HCT116 (cell line): ENCODE measurements at regions not wholly inside any gene's neighbourhood (a gene's known extent, or its start where the extent isn't known, plus 50 kb on each side); places are given as distances from the start of the nearest gene placed in this dataset.

Experiments
- ATAC-seq: fragments of 200-7000 bp; cut with Tn5 transposase; 2 replicates; pipeline ENCODE4 v1.9.1; 2020; ENCODE audit warnings: mild to moderate bottlenecking, moderate library complexity
- BruUV-seq: library from RNA; stranded (reverse); fragments of 400-500 nt; replicated peaks from 2 replicates; lab custom pipeline; 2021; lab: Mats Ljungman, UMichigan
- CTCF ChIA-PET: fragments of 300-600 bp; sonication (Branson Sonifier 250); formaldehyde crosslinking; loops from one replicate; lab custom pipeline; 2021; ENCODE audit warnings: antibody characterized with exemption; lab: Charles Lee
- POLR2A ChIA-PET: fragments of 300-600, 350-600 bp; sonication (Branson Sonifier 250); formaldehyde crosslinking; loops from one replicate; lab custom pipeline; 2021; ENCODE audit warnings: antibody characterized with exemption; lab: Charles Lee
- RAD21 ChIA-PET, 2 experiments: fragments of 300-600 bp; sonication (Branson Sonifier 250); formaldehyde crosslinking; loops; one replicate each; lab custom pipeline; 2023; ENCODE audit warnings: low total read pairs in 2 of 2; ENCODE audit not compliant: uncharacterized antibody in 2 of 2, unreplicated experiment in 2 of 2, low non-redundant PET in 1 of 2; lab: Charles Lee
- DNase-seq: peaks from one replicate; pipeline ENCODE4 v3.0.0-alpha.2; 2010; ENCODE audit warnings: low read depth, low spot score
- H2AFZ ChIP-seq: fragments of 200-600 bp; shearing (Covaris generic), sonication (generic); 2 replicates; pipeline ENCODE4 v1.6.1; 2017; ENCODE audit warnings: low read depth, mixed run types, mixed read lengths, antibody characterized with exemption, low read length; ENCODE audit not compliant: poor library complexity, severe bottlenecking
- H3K27ac ChIP-seq: 2 replicates; pipeline ENCODE4 v1.5.1; 2012; ENCODE audit warnings: low read depth, low read length
- H3K27me3 ChIP-seq: fragments of 200-600 bp; sonication (generic); 2 replicates; pipeline ENCODE4 v1.6.1; 2016; ENCODE audit warnings: mixed run types, low read length, mixed read lengths; ENCODE audit not compliant: insufficient read depth
- H3K36me3 ChIP-seq, 2 experiments: fragments of 200-500 bp in 1 of 2; fragments of 200-600 bp in 1 of 2; sonication (Bioruptor generic) in 1 of 2; sonication (generic) in 1 of 2; 2 replicates each; pipeline versions ENCODE4 v1.5.1 to v1.6.1; 2014 to 2016; ENCODE audit warnings: low read length in 2 of 2, inconsistent platforms in 1 of 2, mixed read lengths in 1 of 2, mixed run types in 1 of 2; ENCODE audit not compliant: insufficient read depth in 2 of 2, control insufficient read depth in 1 of 2
- H3K4me1 ChIP-seq, 2 experiments: fragments of 200-600 bp in 1 of 2; sonication (generic) in 1 of 2; 2 replicates each; pipeline versions ENCODE4 v1.5.1 to v1.6.1; 2012 to 2017; ENCODE audit warnings: low read length in 2 of 2, inconsistent platforms in 1 of 2, mild to moderate bottlenecking in 1 of 2, mixed read lengths in 1 of 2, mixed run types in 1 of 2, moderate library complexity in 1 of 2; ENCODE audit not compliant: insufficient read depth in 2 of 2, control insufficient read depth in 1 of 2
- H3K4me2 ChIP-seq: fragments of 200-600 bp; sonication (generic); 2 replicates; pipeline ENCODE4 v1.6.1; 2017; ENCODE audit warnings: mixed run types, low read length, mixed read lengths
- H3K4me3 ChIP-seq, 2 experiments: fragments of 200-600 bp in 1 of 2; sonication (generic) in 1 of 2; replicated peaks in 1 of 2; 2 replicates each; pipeline ENCODE4 v1.5.1; 2011 to 2016; ENCODE audit warnings: low read length in 2 of 2, control low read depth in 1 of 2, low read depth in 1 of 2, mild to moderate bottlenecking in 1 of 2, mixed read lengths in 1 of 2, mixed run types in 1 of 2
- H3K79me2 ChIP-seq: fragments of 200-600 bp; sonication (generic); 2 replicates; pipeline ENCODE4 v1.6.1; 2017; ENCODE audit warnings: mild to moderate bottlenecking, mixed run types, low read length, moderate library complexity, mixed read lengths; ENCODE audit not compliant: insufficient read depth
- H3K9ac ChIP-seq: fragments of 200-600 bp; sonication (generic); 2 replicates; pipeline ENCODE4 v1.6.1; 2016; ENCODE audit warnings: low read length, mixed read lengths
- H3K9me2 ChIP-seq: fragments of 200-600 bp; sonication (generic), shearing (Covaris generic); 2 replicates; pipeline ENCODE4 v1.6.1; 2017; ENCODE audit warnings: mixed run types, mild to moderate bottlenecking, moderate library complexity; ENCODE audit not compliant: insufficient read depth
- H3K9me3 ChIP-seq, 2 experiments: fragments of 200-500 bp in 1 of 2; fragments of 200-600 bp in 1 of 2; sonication (Bioruptor generic) in 1 of 2; sonication (generic) in 1 of 2; 2 replicates each; pipeline ENCODE4 v1.6.1; 2014 to 2017; ENCODE audit warnings: low read length in 2 of 2, mixed read lengths in 2 of 2, inconsistent platforms in 1 of 2, low read depth in 1 of 2, mild to moderate bottlenecking in 1 of 2, mixed run types in 1 of 2, moderate library complexity in 1 of 2; ENCODE audit not compliant: control insufficient read depth in 1 of 2, insufficient read depth in 1 of 2
- H4K20me1 ChIP-seq: fragments of 200-600 bp; sonication (generic), shearing (Covaris generic); 2 replicates; pipeline ENCODE4 v1.6.1; 2017; ENCODE audit warnings: mixed run types, mild to moderate bottlenecking, moderate library complexity; ENCODE audit not compliant: insufficient read depth
- CEBPB ChIP-seq: IDR thresholded peaks from 2 replicates; pipeline ENCODE4 v1.6.1; 2012; ENCODE audit warnings: low read depth
- EGR1 ChIP-seq: IDR thresholded peaks from 2 replicates; pipeline ENCODE4 v1.6.1; 2012; ENCODE audit warnings: low read depth
- EZH2 ChIP-seq: fragments of 200-600 bp; sonication (generic); IDR thresholded peaks from 2 replicates; pipeline ENCODE4 v1.6.1; 2017; ENCODE audit warnings: antibody characterized with exemption, mixed run types
- EZH2phosphoT487 ChIP-seq: fragments of 200-600 bp; IDR thresholded peaks from 2 replicates; pipeline ENCODE4 v1.6.1; 2018; ENCODE audit warnings: antibody characterized with exemption, borderline replicate concordance
- FOSL1 ChIP-seq: IDR thresholded peaks from 2 replicates; pipeline ENCODE4 v1.6.1; 2012; ENCODE audit warnings: low read depth
- MAX ChIP-seq: IDR thresholded peaks from 2 replicates; pipeline ENCODE4 v1.6.1; 2012
- POLR2AphosphoS5 ChIP-seq: IDR thresholded peaks from 2 replicates; pipeline ENCODE4 v1.6.1; 2011; ENCODE audit warnings: mild to moderate bottlenecking, low read depth, low read length, moderate library complexity
- RAD21 ChIP-seq: IDR thresholded peaks from 2 replicates; pipeline ENCODE4 v1.6.1; 2012; ENCODE audit warnings: low read depth, mild to moderate bottlenecking
- SIN3A ChIP-seq: IDR thresholded peaks from 2 replicates; pipeline ENCODE4 v1.6.1; 2012; ENCODE audit warnings: low read depth
- SRF ChIP-seq: IDR thresholded peaks from 2 replicates; pipeline ENCODE4 v1.6.1; 2012; ENCODE audit warnings: low read depth
- YY1 ChIP-seq: IDR thresholded peaks from 2 replicates; pipeline ENCODE4 v1.6.1; 2011; ENCODE audit warnings: low read length, low read depth, moderate library complexity, mild to moderate bottlenecking; ENCODE audit not compliant: insufficient replicate concordance; ENCODE audit errors: extremely low read depth
- ZFX ChIP-seq: fragments of 450-650 bp; IDR thresholded peaks from 2 replicates; pipeline ENCODE4 v1.6.1; 2017
- intact Hi-C: fragments of 100-400 bp; cut with micrococcal nuclease; formaldehyde crosslinking; loops from 2 replicates; pipeline ENCODE4 v1.10.0; 2022
- TF ChIP-seq, protein P1 (sequence below), 3 experiments: fragments of 200-600 bp in 1 of 3; sonication (generic) in 1 of 3; IDR thresholded peaks in 2 of 3; conservative IDR thresholded peaks in 1 of 3; 2 replicates each; pipeline ENCODE4 v1.5.1; 2012 to 2017; ENCODE audit warnings: low read depth in 2 of 3, low read length in 2 of 3, antibody characterized with exemption in 1 of 3, borderline replicate concordance in 1 of 3, control low read depth in 1 of 3, mild to moderate bottlenecking in 1 of 3, mixed read lengths in 1 of 3, mixed run types in 1 of 3, moderate library complexity in 1 of 3; ENCODE audit not compliant: insufficient read depth in 1 of 3

DNA sequence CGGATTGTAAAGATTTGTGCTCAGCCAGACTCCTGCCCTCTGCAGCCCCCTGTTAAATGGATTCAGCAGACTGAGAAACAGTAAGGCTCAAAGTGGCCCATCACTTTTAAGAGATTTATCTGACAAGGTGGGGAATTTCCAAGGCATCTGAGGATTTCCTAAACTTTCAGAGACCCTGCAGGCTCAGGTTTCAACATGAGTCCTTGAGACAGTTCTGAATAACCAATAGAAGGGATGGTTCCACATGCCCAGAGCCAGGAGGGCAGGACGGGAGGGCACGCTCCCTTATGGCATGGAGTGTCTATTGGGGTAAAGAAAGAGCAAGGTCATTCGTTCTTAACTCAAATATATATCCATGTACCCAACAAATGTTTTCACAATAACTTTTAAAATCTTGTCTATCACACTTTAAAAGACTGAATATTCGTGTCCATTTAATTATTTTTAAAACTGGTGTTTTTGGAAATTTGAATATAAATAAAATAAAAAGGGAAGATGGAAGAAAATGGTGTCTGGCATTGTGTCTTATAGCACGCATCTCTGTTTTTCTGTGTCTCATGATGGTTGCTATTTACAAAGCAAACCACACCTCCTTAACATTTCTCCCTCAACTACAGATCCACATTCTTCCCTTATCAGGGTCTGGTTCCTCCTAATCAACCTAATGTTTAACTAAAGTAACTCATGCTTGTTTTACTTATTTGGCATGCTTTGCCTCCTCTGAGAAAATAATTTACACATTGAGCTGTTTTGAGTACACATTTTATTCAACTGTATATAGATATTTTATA, 56.0 kb upstream of the DSG1 start:
- Histone ChIP-seq H3K4me3 (no peak overlapping the region), H4K20me1 (no peaks in the 10 kb centered on the region), H3K36me3 (no peaks in the 10 kb centered on the region), H3K79me2 (no peaks in the 10 kb centered on the region), H3K9me3 (no peaks in the 10 kb centered on the region), H3K9ac (no peak overlapping the region)
- no TSS peak for BruUV-seq
- CTCF ChIA-PET = no interaction called here
- no peak for ATAC-seq
- intact Hi-C loops = no loop called here
- POLR2A ChIA-PET = no interaction called here
- TF ChIP-seq ZFX (no peak), RAD21 (no peak), EZH2phosphoT487 (no peak), EGR1 (no peak), SIN3A (no peak), CEBPB (no peak), FOSL1 (no peak), YY1 (no peak), SRF (no peak), MAX (no peak), POLR2AphosphoS5 (no peak), EZH2 (no peak)
- TF ChIP-seq, protein P1, sequence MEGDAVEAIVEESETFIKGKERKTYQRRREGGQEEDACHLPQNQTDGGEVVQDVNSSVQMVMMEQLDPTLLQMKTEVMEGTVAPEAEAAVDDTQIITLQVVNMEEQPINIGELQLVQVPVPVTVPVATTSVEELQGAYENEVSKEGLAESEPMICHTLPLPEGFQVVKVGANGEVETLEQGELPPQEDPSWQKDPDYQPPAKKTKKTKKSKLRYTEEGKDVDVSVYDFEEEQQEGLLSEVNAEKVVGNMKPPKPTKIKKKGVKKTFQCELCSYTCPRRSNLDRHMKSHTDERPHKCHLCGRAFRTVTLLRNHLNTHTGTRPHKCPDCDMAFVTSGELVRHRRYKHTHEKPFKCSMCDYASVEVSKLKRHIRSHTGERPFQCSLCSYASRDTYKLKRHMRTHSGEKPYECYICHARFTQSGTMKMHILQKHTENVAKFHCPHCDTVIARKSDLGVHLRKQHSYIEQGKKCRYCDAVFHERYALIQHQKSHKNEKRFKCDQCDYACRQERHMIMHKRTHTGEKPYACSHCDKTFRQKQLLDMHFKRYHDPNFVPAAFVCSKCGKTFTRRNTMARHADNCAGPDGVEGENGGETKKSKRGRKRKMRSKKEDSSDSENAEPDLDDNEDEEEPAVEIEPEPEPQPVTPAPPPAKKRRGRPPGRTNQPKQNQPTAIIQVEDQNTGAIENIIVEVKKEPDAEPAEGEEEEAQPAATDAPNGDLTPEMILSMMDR (IDR thresholded peaks at IDR 0.05 in 2 of 3, conservative IDR thresholded peaks at IDR 0.05 in 1 of 3; ENCODE audit: borderline replicate concordance in 1 of 3, insufficient read depth in 1 of 3, low read depth in 2 of 3, low read length in 2 of 3) = no peak
- TF ChIP-seq, all 23 proteins: peak for 0
- H3K27ac ChIP-seq = no peak overlapping the region
- H2AFZ ChIP-seq = peak overlapping the region; percentile 42
- H3K4me2 ChIP-seq = no peak overlapping the region
- RAD21 ChIA-PET = no interaction called here
- H3K4me1 ChIP-seq = no peaks in the 10 kb centered on the region
- H3K9me2 ChIP-seq = no peaks in the 10 kb centered on the region
- no peak for DNase-seq
- H3K27me3 ChIP-seq = no peaks in the 10 kb centered on the region
